GM19043 (cell line): ENCODE measurements at regions not wholly inside any gene's neighbourhood (a gene's known extent, or its start where the extent isn't known, plus 50 kb on each side); places are given as distances from the start of the nearest gene placed in this dataset.

Experiments
- ATAC-seq: cut with Tn5 transposase; IDR thresholded peaks from one replicate; pipeline ENCODE4 v1.9.1; 2021; ENCODE audit warnings: low read depth; ENCODE audit not compliant: unreplicated experiment

GRCh38 chr5:125189531-125189941 lies 443.1 kb upstream of the ZNF608 start:
- ATAC-seq = no peak

GRCh38 chr5:125190232-125191087 lies 444.0 kb upstream of the ZNF608 start:
- ATAC-seq = no peak

GRCh38 chr5:125194883-125195282 lies 448.4 kb upstream of the ZNF608 start:
- no peak for ATAC-seq

DNA sequence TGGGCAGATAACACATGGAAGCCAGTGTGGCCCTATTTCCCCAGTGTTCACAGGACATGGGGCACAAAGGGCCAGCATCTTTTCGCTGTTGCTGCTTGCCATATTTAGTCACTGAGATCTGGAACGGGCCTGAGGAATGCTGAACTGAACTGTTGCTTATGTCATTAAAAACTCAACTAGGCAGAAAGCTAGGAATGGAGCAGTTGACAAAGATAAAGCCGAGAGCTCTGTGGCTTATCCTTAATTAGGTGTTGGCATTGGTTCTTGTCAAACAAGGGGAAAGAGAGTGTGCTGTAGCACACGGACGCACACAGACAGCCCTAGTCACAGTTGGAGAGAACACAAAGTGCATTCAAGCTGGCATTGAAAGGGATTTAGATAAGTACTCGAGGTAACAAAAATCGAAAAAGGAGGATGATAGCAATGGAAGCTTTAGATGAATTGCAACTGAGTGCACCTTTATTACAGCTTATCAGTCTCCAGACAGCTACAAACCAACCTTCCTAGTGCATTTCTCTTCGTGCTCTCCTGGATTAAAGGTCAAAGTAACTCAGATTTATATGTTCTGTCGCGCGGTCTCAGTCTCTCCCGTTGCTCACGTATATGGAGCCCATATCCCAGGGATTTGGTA lies 450.2 kb upstream of the ZNF608 start:
- no peak for ATAC-seq

DNA sequence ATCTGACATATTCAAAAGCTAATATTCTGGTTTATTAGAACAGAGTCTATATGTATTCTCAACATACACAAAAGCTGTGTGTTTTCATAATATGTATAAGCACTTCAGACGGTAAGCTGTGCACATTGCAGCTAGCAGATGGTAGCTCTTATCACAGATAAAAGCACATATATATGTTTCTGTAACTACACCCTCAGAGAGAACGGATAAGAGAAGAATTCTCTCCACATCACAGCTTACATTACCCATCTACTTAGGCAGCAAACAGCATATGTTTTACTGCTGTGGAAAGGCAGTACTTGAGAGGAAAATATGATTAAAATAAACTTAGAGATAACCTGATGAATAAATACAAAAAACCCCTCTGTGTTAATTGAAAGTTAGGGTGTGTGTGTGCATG lies 450.9 kb upstream of the ZNF608 start:
- ATAC-seq = no peak

GRCh38 chr5:125198270-125198974 lies 452.0 kb upstream of the ZNF608 start:
- ATAC-seq = no peak

DNA sequence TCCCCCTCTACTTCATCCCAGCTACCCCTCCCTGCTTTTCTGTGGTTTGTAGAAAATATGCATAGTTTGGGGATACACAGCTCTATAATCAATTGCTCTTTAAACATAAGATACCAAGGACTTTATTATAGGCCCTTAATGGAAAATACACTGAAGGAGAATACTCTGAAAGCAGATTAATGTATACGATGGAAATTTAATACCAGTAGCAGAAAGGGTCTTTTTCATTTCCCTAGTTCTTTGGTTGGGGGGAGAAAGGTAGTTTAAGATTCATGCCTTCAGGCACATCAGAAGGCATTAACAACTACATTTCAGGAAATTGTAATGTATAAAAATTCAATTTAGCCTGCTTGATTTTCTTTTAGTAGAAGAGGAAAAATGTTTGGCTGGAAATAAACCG lies 452.9 kb upstream of the ZNF608 start:
- ATAC-seq = no peak

DNA sequence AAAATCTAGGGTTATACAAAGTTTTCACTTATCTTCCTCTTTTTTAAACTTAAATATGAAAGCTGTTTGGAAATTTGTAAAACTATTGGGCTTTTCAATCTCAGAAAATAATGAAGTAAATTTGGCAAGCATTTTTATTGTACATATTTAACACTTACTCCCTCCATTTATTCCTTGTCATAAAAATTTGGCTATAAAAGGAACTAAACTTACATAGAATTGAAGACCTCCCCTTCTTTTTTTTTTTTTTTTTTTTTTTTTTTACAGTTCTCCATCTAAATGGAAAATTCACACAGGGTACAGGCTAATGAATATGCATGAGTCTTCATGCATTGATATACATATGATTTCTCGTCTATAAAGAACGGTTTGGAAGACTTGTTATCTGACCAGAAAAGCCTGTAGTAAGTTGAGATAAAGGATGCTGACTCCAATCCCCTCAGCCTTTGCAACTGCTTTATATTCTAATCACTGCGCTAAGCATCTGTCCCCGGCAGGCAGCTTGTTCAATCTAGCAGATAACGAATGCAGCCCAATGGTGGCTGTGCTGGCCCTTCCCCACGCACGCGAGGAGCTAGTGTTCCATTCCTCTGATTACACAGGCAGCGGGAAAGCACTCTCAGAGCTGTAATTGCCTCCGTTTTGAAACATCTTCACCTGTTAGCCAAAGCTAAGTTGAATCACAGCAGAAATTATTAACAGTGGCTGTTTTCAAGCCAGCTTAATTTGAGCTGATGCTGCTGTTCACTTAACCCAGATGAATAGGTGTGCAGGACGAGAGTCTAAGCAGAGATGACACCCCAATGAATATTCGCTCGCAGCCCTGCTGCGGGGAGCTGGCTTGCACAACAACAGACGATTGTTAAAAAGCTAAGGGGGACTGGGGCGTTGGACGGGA lies 453.8 kb upstream of the ZNF608 start:
- ATAC-seq = peak; percentile 50

GRCh38 chr5:125200866-125201373 lies 454.5 kb upstream of the ZNF608 start:
- no peak for ATAC-seq

- ATAC-seq = no peak
Observed at GRCh38 chr5:125201446-125202052, 455.1 kb upstream of the ZNF608 start.

DNA sequence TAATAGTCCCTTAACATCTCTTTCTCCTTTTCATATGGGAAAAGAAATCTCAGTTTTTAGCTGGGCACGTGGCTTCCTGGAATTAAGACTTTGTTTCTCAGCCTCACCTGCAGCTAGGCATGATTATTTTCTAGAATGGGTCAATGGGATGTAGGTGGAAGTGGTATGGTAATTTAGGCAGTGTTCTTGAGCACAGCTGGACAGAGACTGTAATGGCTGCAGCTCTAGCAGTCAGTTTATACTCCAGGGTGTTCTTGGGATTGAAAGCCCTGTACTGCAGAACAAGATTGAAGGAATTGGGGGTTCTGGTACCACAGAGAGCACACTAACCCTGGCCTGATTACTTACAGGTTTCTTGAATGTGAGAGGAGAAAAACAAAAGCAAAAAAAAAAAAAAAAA lies 455.9 kb upstream of the ZNF608 start:
- no peak for ATAC-seq

- no peak for ATAC-seq
Observed at GRCh38 chr5:125202871-125203438, 456.5 kb upstream of the ZNF608 start.

GRCh38 chr5:125203912-125204311 lies 457.5 kb upstream of the ZNF608 start:
- ATAC-seq = no peak

- ATAC-seq = no peak
Observed at GRCh38 chr5:125205601-125206225, 459.3 kb upstream of the ZNF608 start.

- no peak for ATAC-seq
Observed at GRCh38 chr5:125207856-125208255, 461.4 kb upstream of the ZNF608 start.

DNA sequence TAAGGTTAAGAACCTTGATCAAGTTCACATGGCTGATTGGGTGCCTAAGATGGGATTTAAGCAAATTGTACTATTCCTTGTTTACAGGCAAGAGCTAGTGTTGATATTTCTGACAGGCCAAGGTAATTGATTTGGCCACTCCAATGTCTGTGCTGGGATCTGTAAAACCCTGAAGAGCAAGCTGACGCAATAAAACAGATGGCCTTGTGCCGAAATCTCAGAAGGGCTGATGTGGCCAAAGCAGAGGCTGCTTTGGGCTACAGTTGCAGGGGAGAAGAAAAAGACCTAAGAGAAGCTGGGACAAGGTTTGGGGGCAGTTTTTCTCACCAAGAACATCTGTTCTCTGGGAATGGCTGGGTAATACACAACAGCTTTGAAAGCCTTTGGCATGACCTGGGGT lies 463.2 kb upstream of the ZNF608 start:
- no peak for ATAC-seq

GRCh38 chr5:125210242-125210947 lies 464.0 kb upstream of the ZNF608 start:
- ATAC-seq = no peak

DNA sequence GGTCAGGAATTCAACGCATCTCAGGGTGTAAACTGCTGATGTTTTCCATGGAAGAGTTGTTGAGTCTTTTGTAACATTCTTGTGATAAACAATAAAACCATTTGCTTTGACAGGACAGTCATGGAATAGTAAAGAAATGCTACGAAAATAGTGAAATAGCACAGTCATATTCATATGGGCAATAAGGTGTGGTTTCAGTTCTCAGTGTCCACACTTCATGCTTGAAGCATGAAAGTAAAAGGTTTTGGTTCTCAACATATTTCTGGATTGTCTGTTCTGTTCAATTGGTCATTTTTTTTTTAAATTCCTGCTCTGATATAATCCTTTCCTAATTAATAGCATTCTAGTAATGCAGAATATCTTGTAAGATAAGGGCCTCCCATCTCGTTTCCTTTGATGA lies 467.6 kb upstream of the ZNF608 start:
- peak; percentile 86 for ATAC-seq
